Caco-2 (cell line): ENCODE measurements at regions not wholly inside any gene's neighbourhood (a gene's known extent, or its start where the extent isn't known, plus 50 kb on each side); places are given as distances from the start of the nearest gene placed in this dataset.

ENCODE experiments used
- BruUV-seq: library from RNA; stranded (reverse); fragments of 400-500 nt; replicated peaks from 2 replicates; lab custom pipeline; 2021; lab: Mats Ljungman, UMichigan
- CTCF ChIA-PET: fragments of 300-600 bp; sonication (Branson Sonifier 250); formaldehyde crosslinking; loops from one replicate; lab custom pipeline; 2022; ENCODE audit warnings: antibody characterized with exemption; lab: Charles Lee
- POLR2A ChIA-PET: fragments of 300-600 bp; sonication (Branson Sonifier 250); formaldehyde crosslinking; loops from one replicate; lab custom pipeline; 2022; ENCODE audit warnings: antibody characterized with exemption; lab: Charles Lee
- DNase-seq, 2 experiments: peaks; one replicate each; pipeline versions ENCODE4 v3.0.0 to v3.0.0-alpha.2; 2020 to 2022
- H3K27me3 ChIP-seq: replicated peaks from 2 replicates; pipeline ENCODE4 v1.6.0; 2011; ENCODE audit warnings: low read length; ENCODE audit not compliant: control insufficient read depth, insufficient read depth
- H3K36me3 ChIP-seq: 2 replicates; pipeline ENCODE4 v1.5.1; 2011; ENCODE audit warnings: low read length; ENCODE audit not compliant: control insufficient read depth, insufficient read depth
- H3K4me1 ChIP-seq: fragments of 250-450 bp; sonication (Bioruptor Pico); 2 replicates; pipeline ENCODE4 v1.5.1; 2020; ENCODE audit warnings: mild to moderate bottlenecking
- H3K4me3 ChIP-seq: 2 replicates; pipeline ENCODE4 v1.5.1; 2011; ENCODE audit warnings: low read depth, mild to moderate bottlenecking, control low read depth, low read length
- H3K9me3 ChIP-seq: fragments of 250-450 bp; sonication (Bioruptor Pico); 2 replicates; pipeline ENCODE4 v1.5.1; 2020; ENCODE audit warnings: mild to moderate bottlenecking, moderate library complexity
- H3K27ac Mint-ChIP-seq: one replicate; pipeline ENCODE4 v1.8.0; 2022; ENCODE audit warnings: mixed read lengths; ENCODE audit not compliant: unreplicated experiment
- H3K27me3 Mint-ChIP-seq: one replicate; pipeline ENCODE4 v1.8.0; 2022; ENCODE audit warnings: mixed read lengths; ENCODE audit not compliant: insufficient read depth, unreplicated experiment
- H3K36me3 Mint-ChIP-seq: one replicate; pipeline ENCODE4 v1.8.0; 2022; ENCODE audit warnings: mild to moderate bottlenecking, mixed read lengths; ENCODE audit not compliant: insufficient read depth, unreplicated experiment
- H3K4me1 Mint-ChIP-seq: one replicate; pipeline ENCODE4 v1.8.0; 2022; ENCODE audit warnings: low read depth, mixed read lengths; ENCODE audit not compliant: unreplicated experiment
- H3K4me3 Mint-ChIP-seq: one replicate; pipeline ENCODE4 v1.8.0; 2022; ENCODE audit warnings: mild to moderate bottlenecking, moderate library complexity, mixed read lengths; ENCODE audit not compliant: unreplicated experiment
- H3K9me3 Mint-ChIP-seq: one replicate; pipeline ENCODE4 v1.8.0; 2022; ENCODE audit warnings: mixed read lengths; ENCODE audit not compliant: unreplicated experiment
- CTCF ChIP-seq, 2 experiments: fragments of 200-600 bp in 1 of 2; IDR thresholded peaks; 1 replicate in 1 of 2; 2 replicates in 1 of 2; pipeline versions ENCODE4 v1.5.1 to v1.8.0; 2011 to 2022; ENCODE audit warnings: antibody characterized with exemption in 1 of 2, control low read depth in 1 of 2, inconsistent platforms in 1 of 2, low read depth in 1 of 2, low read length in 1 of 2, mild to moderate bottlenecking in 1 of 2, moderate library complexity in 1 of 2; ENCODE audit not compliant: insufficient read depth in 1 of 2, severe bottlenecking in 1 of 2, unreplicated experiment in 1 of 2
- intact Hi-C: fragments of 100-400 bp; cut with micrococcal nuclease; formaldehyde crosslinking; loops from one replicate; pipeline ENCODE4 v1.10.0; 2022; ENCODE audit not compliant: unreplicated experiment

DNA sequence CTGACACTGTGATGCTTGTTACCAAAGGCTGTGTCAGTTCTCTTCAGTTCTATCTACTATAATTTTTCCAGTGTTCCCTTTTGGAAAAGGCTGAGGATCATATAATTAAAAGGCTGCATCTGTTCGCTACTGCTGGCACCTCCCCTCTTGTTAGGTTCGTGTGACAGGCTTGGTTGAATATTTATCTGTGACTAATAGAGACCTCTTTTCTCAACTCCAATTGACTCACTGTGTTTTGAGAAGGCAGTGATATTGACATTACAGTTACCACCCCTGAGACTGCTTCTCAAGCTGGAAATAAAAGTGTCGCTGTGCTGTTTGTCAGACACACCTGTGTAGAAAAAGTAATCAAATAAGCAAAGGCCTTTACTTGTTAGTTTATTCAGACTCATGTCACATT is 205.5 kb upstream of the KCNH7 start:
- no peaks in the 10 kb centered on the region for H3K9me3 ChIP-seq
- CTCF ChIA-PET, result no interaction called here
- no peak for TF ChIP-seq CTCF (IDR thresholded peaks at IDR 0.05; ENCODE audit: insufficient read depth in 1 of 2, low read depth in 1 of 2, low read length in 1 of 2, severe bottlenecking in 1 of 2, unreplicated experiment in 1 of 2)
- H3K27ac Mint-ChIP-seq, result no peak overlapping the region
- H3K36me3 Mint-ChIP-seq, result no peaks in the 10 kb centered on the region
- no peaks in the 10 kb centered on the region for H3K27me3 Mint-ChIP-seq
- H3K9me3 Mint-ChIP-seq, result no peaks in the 10 kb centered on the region
- H3K36me3 ChIP-seq, result no peaks in the 10 kb centered on the region
- intact Hi-C loops, result no loop called here
- no peaks in the 10 kb centered on the region for H3K27me3 ChIP-seq
- no TSS peak for BruUV-seq
- no peaks in the 10 kb centered on the region for H3K4me1 Mint-ChIP-seq
- DNase-seq, result no peak
- POLR2A ChIA-PET, result no interaction called here
- H3K4me3 ChIP-seq, result no peak overlapping the region
- H3K4me1 ChIP-seq, result no peaks in the 10 kb centered on the region
- no peak overlapping the region for H3K4me3 Mint-ChIP-seq

- Histone ChIP-seq H3K9me3 (no peaks in the 10 kb centered on the region), H3K27me3 (no peaks in the 10 kb centered on the region), H3K4me1 (no peaks in the 10 kb centered on the region), H3K36me3 (no peaks in the 10 kb centered on the region), H3K4me3 (no peak overlapping the region)
- Mint-ChIP-seq H3K4me1 (no peaks in the 10 kb centered on the region), H3K9me3 (no peaks in the 10 kb centered on the region), H3K36me3 (no peaks in the 10 kb centered on the region), H3K27me3 (no peaks in the 10 kb centered on the region), H3K4me3 (no peak overlapping the region), H3K27ac (no peak overlapping the region)
- no peak for TF ChIP-seq CTCF (IDR thresholded peaks at IDR 0.05; ENCODE audit: insufficient read depth in 1 of 2, low read depth in 1 of 2, low read length in 1 of 2, severe bottlenecking in 1 of 2, unreplicated experiment in 1 of 2)
- BruUV-seq, result no TSS peak
- CTCF ChIA-PET, result no interaction called here
- no peak for DNase-seq
- POLR2A ChIA-PET, result no interaction called here
- intact Hi-C loops, result no loop called here
Observed at GRCh38 chr2:163043201-163043600, 204.6 kb upstream of the KCNH7 start.

DNA sequence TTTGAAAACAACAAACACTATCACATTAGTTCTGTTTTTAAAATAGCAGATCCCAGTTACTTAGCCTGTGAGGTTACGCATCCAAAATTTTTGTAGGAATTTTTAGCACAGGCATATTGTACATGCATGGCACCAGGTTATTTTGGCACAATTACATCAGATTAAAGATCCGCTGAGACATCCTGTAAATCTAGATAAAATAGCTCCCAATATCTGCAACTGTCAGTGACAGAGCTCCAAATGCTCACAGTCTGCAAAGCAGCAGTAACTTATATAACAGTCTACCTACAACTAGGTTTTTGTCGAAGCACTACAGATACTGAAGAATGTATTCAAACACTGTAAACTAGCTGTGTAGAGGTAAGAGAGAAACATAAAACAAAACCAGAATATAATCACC is 200.7 kb upstream of the KCNH7 start:
- H3K36me3 Mint-ChIP-seq, result no peaks in the 10 kb centered on the region
- no peak overlapping the region for H3K4me3 ChIP-seq
- no TSS peak for BruUV-seq

More for the DNA sequence above, 200.7 kb upstream of the KCNH7 start:
- intact Hi-C loops, result no loop called here
- Mint-ChIP-seq H3K27me3 (peaks cover 3% of the 10 kb centered on the region), H3K4me1 (no peaks in the 10 kb centered on the region), H3K4me3 (no peak overlapping the region), H3K27ac (no peak overlapping the region), H3K9me3 (no peaks in the 10 kb centered on the region)
- Histone ChIP-seq H3K4me1 (no peaks in the 10 kb centered on the region), H3K36me3 (no peaks in the 10 kb centered on the region), H3K9me3 (no peaks in the 10 kb centered on the region), H3K27me3 (no peaks in the 10 kb centered on the region)
- no peak for DNase-seq
- ChIA-PET POLR2A (no interaction called here), CTCF (no interaction called here)
- TF ChIP-seq CTCF (IDR thresholded peaks at IDR 0.05; ENCODE audit: insufficient read depth in 1 of 2, low read depth in 1 of 2, low read length in 1 of 2, severe bottlenecking in 1 of 2, unreplicated experiment in 1 of 2), result no peak
